GM12878 (cell line): ENCODE measurements at regions not wholly inside any gene's neighbourhood (a gene's known extent, or its start where the extent isn't known, plus 50 kb on each side); places are given as distances from the start of the nearest gene placed in this dataset.

Experiments used
- ATAC-seq: fragments of 200-7000 bp; cut with Tn5 transposase; 3 replicates; pipeline ENCODE4 v1.9.1; 2020; ENCODE audit warnings: mild to moderate bottlenecking, moderate library complexity
- BruUV-seq: library from RNA; stranded (reverse); fragments of 400-500 nt; replicated peaks from 2 replicates; lab custom pipeline; 2021; lab: Mats Ljungman, UMichigan
- CTCF ChIA-PET: fragments of 300-600 bp; sonication (Branson Sonifier 250); formaldehyde crosslinking; extraction: SDS; loops from one replicate; lab custom pipeline; 2021; ENCODE audit warnings: inconsistent platforms; lab: Yijun Ruan, JAX
- POLR2A ChIA-PET: fragments of 350-600 bp; formaldehyde crosslinking; extraction: SDS; loops from one replicate; lab custom pipeline; 2021; ENCODE audit warnings: inconsistent platforms; lab: Charles Lee
- RAD21 ChIA-PET: fragments of 300-600 bp; sonication (Branson Sonifier 250); formaldehyde crosslinking; loops from one replicate; lab custom pipeline; 2023; ENCODE audit warnings: antibody characterized with exemption; ENCODE audit not compliant: unreplicated experiment; lab: Charles Lee
- SMC1A ChIA-PET: fragments of 300-600 bp; sonication (Branson Sonifier 250); formaldehyde crosslinking; loops from one replicate; lab custom pipeline; 2023; ENCODE audit not compliant: unreplicated experiment, uncharacterized antibody; lab: Charles Lee
- DNase-seq: peaks from one replicate; pipeline ENCODE4 v3.0.0-alpha.2; 2011; ENCODE audit warnings: low read depth, low spot score
- FAIRE-seq: peaks from 3 replicates; lab custom pipeline; 2011; peaks lifted over from hg19 to GRCh38; lab: Jason Lieb, UNC
- H2AFZ ChIP-seq: 2 replicates; pipeline ENCODE4 v1.6.0; 2011; ENCODE audit warnings: low read depth, low read length, control low read depth; ENCODE audit not compliant: control insufficient read depth
- H3K27ac ChIP-seq: 2 replicates; pipeline ENCODE4 v1.5.1; 2011; ENCODE audit warnings: control low read depth; ENCODE audit not compliant: control insufficient read depth, insufficient read depth
- H3K27me3 ChIP-seq, 2 experiments: replicated peaks in 1 of 2; 2 replicates each; pipeline versions ENCODE4 v1.6.0 to v1.6.1; 2011; ENCODE audit warnings: low read length in 1 of 2; ENCODE audit not compliant: control insufficient read depth in 2 of 2, insufficient read depth in 2 of 2
- H3K36me3 ChIP-seq, 2 experiments: 2 replicates each; pipeline ENCODE4 v1.5.1; 2011; ENCODE audit warnings: low read length in 1 of 2; ENCODE audit not compliant: control insufficient read depth in 2 of 2, insufficient read depth in 2 of 2
- H3K4me1 ChIP-seq: 2 replicates; pipeline ENCODE4 v1.6.1; 2011; ENCODE audit warnings: mild to moderate bottlenecking, low read length, moderate library complexity, mixed read lengths; ENCODE audit not compliant: control insufficient read depth, insufficient read depth
- H3K4me2 ChIP-seq: 2 replicates; pipeline ENCODE4 v1.6.0; 2011; ENCODE audit warnings: control low read depth; ENCODE audit not compliant: control insufficient read depth, insufficient read depth
- H3K4me3 ChIP-seq: fragments of 200-600 bp; sonication (generic); 2 replicates; pipeline ENCODE4 v1.5.1; 2016
- H3K79me2 ChIP-seq: 2 replicates; pipeline ENCODE4 v1.6.0; 2011; ENCODE audit warnings: low read length; ENCODE audit not compliant: control insufficient read depth, insufficient read depth
- H3K9ac ChIP-seq: 2 replicates; pipeline ENCODE4 v1.8.0; 2011; ENCODE audit warnings: low read length, control low read depth, mixed read lengths; ENCODE audit not compliant: control insufficient read depth, insufficient read depth
- H3K9me3 ChIP-seq: replicated peaks from 3 replicates; pipeline ENCODE4 v1.5.1; 2011; ENCODE audit warnings: mild to moderate bottlenecking, low read length; ENCODE audit not compliant: control insufficient read depth, insufficient read depth
- H4K20me1 ChIP-seq: 2 replicates; pipeline ENCODE4 v1.6.0; 2011; ENCODE audit not compliant: control insufficient read depth, insufficient read depth
- BMI1 ChIP-seq: fragments of 450-650 bp; IDR thresholded peaks from 2 replicates; pipeline ENCODE4 v1.6.1; 2016; ENCODE audit warnings: mild to moderate bottlenecking, moderate library complexity, borderline replicate concordance
- CBFB ChIP-seq: IDR thresholded peaks from 2 replicates; pipeline ENCODE4 v1.6.1; 2016; ENCODE audit warnings: antibody characterized with exemption, low read depth
- ESRRA ChIP-seq: IDR thresholded peaks from 2 replicates; pipeline ENCODE4 v1.6.1; 2012; ENCODE audit warnings: mild to moderate bottlenecking, low read length, improper control_type of control experiment
- NR2C2 ChIP-seq: IDR thresholded peaks from 2 replicates; pipeline ENCODE4 v1.6.1; 2011; ENCODE audit warnings: borderline replicate concordance, low read depth; ENCODE audit not compliant: control insufficient read depth, insufficient read length
- PML ChIP-seq: IDR thresholded peaks from 2 replicates; pipeline ENCODE4 v1.6.1; 2012; ENCODE audit warnings: low read length, inconsistent platforms
- POU2F2 ChIP-seq: IDR thresholded peaks from 3 replicates; pipeline ENCODE4 v1.6.1; 2011; ENCODE audit warnings: low read depth, mild to moderate bottlenecking, low read length, borderline replicate concordance
- PRDM15 ChIP-seq: fragments of 450-650 bp; formaldehyde crosslinking; IDR thresholded peaks from 2 replicates; pipeline ENCODE4 v1.4.0; 2020; ENCODE audit warnings: mild to moderate bottlenecking, moderate library complexity
- RAD21 ChIP-seq: IDR thresholded peaks from 2 replicates; pipeline ENCODE4 v1.6.1; 2011; ENCODE audit warnings: mild to moderate bottlenecking, low read depth, low read length, moderate library complexity; ENCODE audit not compliant: insufficient read depth
- RB1 ChIP-seq: fragments of 450-650 bp; formaldehyde crosslinking; IDR thresholded peaks from 2 replicates; pipeline ENCODE4 v1.6.1; 2017; ENCODE audit warnings: mild to moderate bottlenecking, borderline replicate concordance
- SKIL ChIP-seq: fragments of 450-650 bp; IDR thresholded peaks from 2 replicates; pipeline ENCODE4 v1.6.1; 2017; ENCODE audit warnings: mild to moderate bottlenecking, low read depth, inconsistent platforms; ENCODE audit not compliant: poor library complexity, severe bottlenecking
- STAT1 ChIP-seq: fragments of 450-650 bp; conservative IDR thresholded peaks from 2 replicates; pipeline ENCODE4 v1.6.1; 2014; ENCODE audit warnings: antibody characterized with exemption, mild to moderate bottlenecking
- USF2 ChIP-seq: IDR thresholded peaks from 2 replicates; pipeline ENCODE4 v1.6.1; 2011; ENCODE audit warnings: low read depth, low read length, improper control_type of control experiment, borderline replicate concordance
- WGBS: methylation state at CpG from one replicate; pipeline ENCODE4 v1.1.6; 2016; ENCODE audit warnings: low lambda C conversion rate; ENCODE audit not compliant: insufficient replicate concordance, insufficient coverage; ENCODE audit errors: missing lambda C conversion rate; 5-methylcytosine and 5-hydroxymethylcytosine counted together
- in situ Hi-C: fragments of 300-500 bp; cut with MboI; formaldehyde crosslinking; loops from 9 replicates; pipeline ENCODE4 v1.14.3; 2018; ENCODE audit warnings: mixed read lengths
- intact Hi-C: fragments of 100-400 bp; cut with micrococcal nuclease; formaldehyde crosslinking; loops from one replicate; pipeline ENCODE4 v1.14.2; 2022; ENCODE audit not compliant: unreplicated experiment

- TF ChIP-seq PML (no peak), STAT1 (no peak), PRDM15 (CRISPR knock-in tag) (no peak)
- TF ChIP-seq, all 136 proteins: peak for 0
Measured at GRCh38 chr4:102447413-102447812, 53.7 kb upstream of the NFKB1 start (continued).

- ATAC-seq: peak; percentile 94
- peak; percentile 45 for DNase-seq
- ChIA-PET RAD21 (interaction anchor here (1.1 to 1.4 kb wide), 2 partner anchors 363 to 561 kb away, joined by 3 to 4 read pairs; no protein-coding TSS in a partner anchor), SMC1A (interaction anchor here (1.5 to 2.9 kb wide), 4 partner anchors 160 to 642 kb away, joined by 3 to 39 read pairs (median 11); no protein-coding TSS in a partner anchor), POLR2A (no interaction called here), CTCF (interaction anchor here (1.0 to 3.6 kb wide), 7 partner anchors 9 to 642 kb away, joined by 3 to 34 read pairs (median 5); no protein-coding TSS in a partner anchor)
- Histone ChIP-seq H4K20me1 (no peaks in the 10 kb centered on the region), H3K4me3 (no peak overlapping the region), H2AFZ (no peak overlapping the region), H3K9me3 (no peaks in the 10 kb centered on the region), H3K36me3 (no peaks in the 10 kb centered on the region), H3K4me1 (no peaks in the 10 kb centered on the region), H3K79me2 (no peaks in the 10 kb centered on the region), H3K9ac (no peak overlapping the region), H3K4me2 (no peak overlapping the region), H3K27ac (no peak overlapping the region), H3K27me3 (no peaks in the 10 kb centered on the region)
- intact Hi-C loops: loop anchor here (1.0 to 5.0 kb wide), 3 partner anchors 175 to 642 kb away; no protein-coding TSS in a partner anchor
- 20% methylated on average over 4 of the region's 4 CpGs for WGBS
- BruUV-seq: no TSS peak
- no peak for FAIRE-seq
- in situ Hi-C loops: loop anchor here (5.0 kb wide), 2 partner anchors 172 to 637 kb away; no protein-coding TSS in a partner anchor
- TF ChIP-seq CBFB (no peak), POU2F2 (no peak), RAD21 (peak; percentile 98), ESRRA (no peak), RB1 (0 out of 2 replicates have a peak, but pooled peaks have one; percentile 30), USF2 (no peak), SKIL (no peak), BMI1 (no peak), NR2C2 (no peak)
Measured at GRCh38 chr4:102449751-102450352, 51.3 kb upstream of the NFKB1 start.
